A673 (cell line): ENCODE measurements at regions not wholly inside any gene's neighbourhood (a gene's known extent, or its start where the extent isn't known, plus 50 kb on each side); places are given as distances from the start of the nearest gene placed in this dataset.

ENCODE experiments used
- BruUV-seq: library from RNA; stranded (reverse); fragments of 400-500 nt; replicated peaks from 2 replicates; lab custom pipeline; 2021; lab: Mats Ljungman, UMichigan
- CTCF ChIA-PET: fragments of 300-600 bp; sonication (Branson Sonifier 250); formaldehyde crosslinking; loops from one replicate; lab custom pipeline; 2022; ENCODE audit warnings: antibody characterized with exemption; lab: Charles Lee
- POLR2A ChIA-PET: fragments of 300-600 bp; sonication (Branson Sonifier 250); formaldehyde crosslinking; loops from one replicate; lab custom pipeline; 2022; ENCODE audit warnings: antibody characterized with exemption; ENCODE audit not compliant: low non-redundant PET; lab: Charles Lee
- DNase-seq: peaks from one replicate; pipeline ENCODE4 v3.0.0-alpha.2; 2015; ENCODE audit warnings: low spot score
- H3K27ac ChIP-seq: fragments of 200-600 bp; sonication (generic); 2 replicates; pipeline ENCODE4 v1.5.1; 2016; ENCODE audit warnings: mixed run types, low read depth, mild to moderate bottlenecking, mixed read lengths, antibody characterized with exemption, low read length; ENCODE audit not compliant: poor library complexity, severe bottlenecking
- H3K27me3 ChIP-seq: fragments of 200-600 bp; sonication (generic); replicated peaks from 2 replicates; pipeline ENCODE4 v1.6.1; 2017; ENCODE audit warnings: mixed run types, low read depth, mild to moderate bottlenecking, mixed read lengths, antibody characterized with exemption, low read length; ENCODE audit not compliant: insufficient read depth, poor library complexity
- H3K36me3 ChIP-seq: fragments of 200-600 bp; sonication (generic); 2 replicates; pipeline ENCODE4 v1.6.1; 2016; ENCODE audit warnings: mixed run types, mild to moderate bottlenecking, mixed read lengths, antibody characterized with exemption, low read length; ENCODE audit not compliant: insufficient read depth, poor library complexity, severe bottlenecking
- H3K4me1 ChIP-seq: fragments of 200-600 bp; sonication (generic); 2 replicates; pipeline ENCODE4 v1.6.1; 2017; ENCODE audit warnings: mixed run types, mild to moderate bottlenecking, mixed read lengths, antibody characterized with exemption, low read length; ENCODE audit not compliant: insufficient read depth, poor library complexity, severe bottlenecking
- H3K4me3 ChIP-seq: fragments of 200-600 bp; sonication (generic); 2 replicates; pipeline ENCODE4 v1.5.1; 2016; ENCODE audit warnings: low read depth, mixed run types, mild to moderate bottlenecking, mixed read lengths, low read length; ENCODE audit not compliant: poor library complexity, severe bottlenecking
- H3K9me3 ChIP-seq: fragments of 200-600 bp; sonication (generic); 2 replicates; pipeline ENCODE4 v1.6.1; 2016; ENCODE audit warnings: mixed run types, low read depth, mild to moderate bottlenecking, mixed read lengths, antibody characterized with exemption, low read length; ENCODE audit not compliant: poor library complexity, severe bottlenecking
- CTCF ChIP-seq: fragments of 300-800, 200-600 bp; sonication (generic); conservative IDR thresholded peaks from 2 replicates; pipeline ENCODE4 v1.5.1; 2017; ENCODE audit warnings: low read depth, mild to moderate bottlenecking, antibody characterized with exemption, low read length, moderate library complexity, mixed read lengths
- EZH2 ChIP-seq: fragments of 200-600 bp; sonication (generic); IDR thresholded peaks from 2 replicates; pipeline ENCODE4 v1.6.1; 2017; ENCODE audit warnings: borderline replicate concordance, low read depth, mild to moderate bottlenecking, mixed read lengths, antibody characterized with exemption, low read length; ENCODE audit not compliant: poor library complexity, severe bottlenecking
- intact Hi-C: fragments of 100-400 bp; cut with micrococcal nuclease; formaldehyde crosslinking; loops from one replicate; pipeline ENCODE4 v1.10.0; 2022; ENCODE audit not compliant: unreplicated experiment

GRCh38 chr6:19470333-19470732 is 366.8 kb upstream of the ID4 start:
- H3K4me3 ChIP-seq: no peak overlapping the region
- intact Hi-C loops: no loop called here
- BruUV-seq: no TSS peak
- H3K36me3 ChIP-seq: no peaks in the 10 kb centered on the region
- no peaks in the 10 kb centered on the region for H3K9me3 ChIP-seq
- POLR2A ChIA-PET: no interaction called here
- no peak for TF ChIP-seq EZH2
- no peak for TF ChIP-seq CTCF
- peaks cover 3% of the 10 kb centered on the region for H3K4me1 ChIP-seq
- H3K27me3 ChIP-seq: no peaks in the 10 kb centered on the region
- CTCF ChIA-PET: no interaction called here
- no peak for DNase-seq
- no peak overlapping the region for H3K27ac ChIP-seq

GRCh38 chr6:19472153-19472552 is 365.0 kb upstream of the ID4 start:
- no peak for TF ChIP-seq CTCF
- intact Hi-C loops: no loop called here

GRCh38 chr6:19472850-19473249 is 364.3 kb upstream of the ID4 start:
- BruUV-seq: no TSS peak
- TF ChIP-seq EZH2 (no peak), CTCF (peak; percentile 52)
- Histone ChIP-seq H3K4me3 (no peak overlapping the region), H3K36me3 (no peaks in the 10 kb centered on the region), H3K27me3 (no peaks in the 10 kb centered on the region), H3K27ac (no peak overlapping the region), H3K4me1 (no peaks in the 10 kb centered on the region), H3K9me3 (no peaks in the 10 kb centered on the region)
- intact Hi-C loops: no loop called here
- POLR2A ChIA-PET: interaction anchor here (0.6 kb wide), 1 partner anchor 22 kb away, joined by 3 read pairs; no protein-coding TSS in a partner anchor
- CTCF ChIA-PET: no interaction called here
- DNase-seq: peak; percentile 13

More at GRCh38 chr6:19472153-19472552, 365.0 kb upstream of the ID4 start:
- no peaks in the 10 kb centered on the region for H3K4me1 ChIP-seq
- H3K27ac ChIP-seq: no peak overlapping the region
- no peaks in the 10 kb centered on the region for H3K27me3 ChIP-seq
- peak; percentile 21 for DNase-seq
- H3K36me3 ChIP-seq: no peaks in the 10 kb centered on the region
- H3K9me3 ChIP-seq: no peaks in the 10 kb centered on the region
- POLR2A ChIA-PET: no interaction called here
- BruUV-seq: no TSS peak
- CTCF ChIA-PET: no interaction called here
- no peak overlapping the region for H3K4me3 ChIP-seq
